Mesendoderm (in vitro differentiated cells): ENCODE measurements at regions not wholly inside any gene's neighbourhood (a gene's known extent, or its start where the extent isn't known, plus 50 kb on each side); places are given as distances from the start of the nearest gene placed in this dataset.

Experiments used
- DNase-seq: peaks from one replicate; pipeline ENCODE4 v3.0.0; 2013
- H2AK5ac ChIP-seq: 2 replicates; pipeline ENCODE4 v1.6.1; 2013; ENCODE audit warnings: low read length, inconsistent platforms
- H2BK120ac ChIP-seq: 2 replicates; pipeline ENCODE4 v1.6.1; 2013; ENCODE audit warnings: low read depth, mild to moderate bottlenecking, low read length, moderate library complexity, mixed read lengths
- H2BK15ac ChIP-seq: replicated peaks from 2 replicates; pipeline ENCODE4 v1.6.1; 2013; ENCODE audit warnings: low read depth, mild to moderate bottlenecking, moderate library complexity
- H2BK5ac ChIP-seq: 2 replicates; pipeline ENCODE4 v1.6.1; 2013; ENCODE audit warnings: low read length, inconsistent platforms
- H3K18ac ChIP-seq: 2 replicates; pipeline ENCODE4 v1.6.1; 2013; ENCODE audit warnings: mild to moderate bottlenecking, low read length, mixed read lengths
- H3K23ac ChIP-seq: one replicate; pipeline ENCODE4 v1.6.1; 2013; ENCODE audit warnings: low read length
- H3K27ac ChIP-seq: 2 replicates; pipeline ENCODE4 v1.5.1; 2013; ENCODE audit warnings: low read depth, mild to moderate bottlenecking, inconsistent platforms, low read length, moderate library complexity
- H3K27me3 ChIP-seq: 2 replicates; pipeline ENCODE4 v1.6.1; 2013; ENCODE audit warnings: low read length, control low read depth, mild to moderate bottlenecking, inconsistent platforms; ENCODE audit not compliant: insufficient read depth, poor library complexity
- H3K36me3 ChIP-seq: 2 replicates; pipeline ENCODE4 v1.6.1; 2013; ENCODE audit warnings: low read length, inconsistent platforms; ENCODE audit not compliant: control insufficient read depth, insufficient read depth
- H3K4ac ChIP-seq: one replicate; pipeline ENCODE4 v1.6.1; 2013; ENCODE audit warnings: low read depth, mild to moderate bottlenecking, low read length, moderate library complexity
- H3K4me1 ChIP-seq: 2 replicates; pipeline ENCODE4 v1.6.1; 2013; ENCODE audit warnings: low read depth, low read length, inconsistent platforms; ENCODE audit not compliant: control insufficient read depth
- H3K4me2 ChIP-seq: 2 replicates; pipeline ENCODE4 v1.6.1; 2013; ENCODE audit warnings: low read length
- H3K4me3 ChIP-seq: 2 replicates; pipeline ENCODE4 v1.5.1; 2013; ENCODE audit warnings: mild to moderate bottlenecking, low read length
- H3K56ac ChIP-seq: one replicate; pipeline ENCODE4 v1.6.1; 2013; ENCODE audit warnings: low read length
- H3K79me1 ChIP-seq: 2 replicates; pipeline ENCODE4 v1.6.1; 2013; ENCODE audit warnings: low read length, inconsistent platforms
- H3K79me2 ChIP-seq: 2 replicates; pipeline ENCODE4 v1.6.1; 2013; ENCODE audit warnings: mild to moderate bottlenecking, low read length; ENCODE audit not compliant: control insufficient read depth, insufficient read depth
- H3K9ac ChIP-seq: 2 replicates; pipeline ENCODE4 v1.6.1; 2013; ENCODE audit warnings: low read length, inconsistent platforms
- H4K5ac ChIP-seq: one replicate; pipeline ENCODE4 v1.6.1; 2013; ENCODE audit warnings: low read length
- H4K8ac ChIP-seq: one replicate; pipeline ENCODE4 v1.6.1; 2013; ENCODE audit warnings: low read depth, mild to moderate bottlenecking, control low read depth, low read length, moderate library complexity
- WGBS: extraction: QIAGEN DNeasy Blood & Tissue Kit; methylation state at CpG from one replicate; pipeline ENCODE4 v1.1.7; 2013; ENCODE audit warnings: low lambda C conversion rate, missing lambda C conversion rate; ENCODE audit not compliant: insufficient coverage; ENCODE audit errors: extremely low coverage; 5-methylcytosine and 5-hydroxymethylcytosine counted together

GRCh38 chr9:82920154-82920553, 142.8 kb downstream of the RASEF start:
- Histone ChIP-seq H3K4me1 (peaks cover 9% of the 10 kb centered on the region), H4K5ac (no peak overlapping the region), H3K4me2 (no peak overlapping the region), H3K79me2 (no peaks in the 10 kb centered on the region), H3K18ac (no peak overlapping the region), H2BK120ac (no peak overlapping the region), H3K27me3 (no peaks in the 10 kb centered on the region), H3K79me1 (no peaks in the 10 kb centered on the region), H3K36me3 (no peaks in the 10 kb centered on the region), H2BK15ac (no peak overlapping the region), H2BK5ac (no peak overlapping the region), H2AK5ac (no peak overlapping the region), H3K27ac (no peak overlapping the region), H3K9ac (no peak overlapping the region), H4K8ac (no peak overlapping the region), H3K4me3 (no peak overlapping the region), H3K56ac (no peak overlapping the region), H3K23ac (no peak overlapping the region), H3K4ac (no peak overlapping the region)
- no CpG with 5 or more reads among the region's 2 CpGs for WGBS
- DNase-seq: no peak

GRCh38 chr9:82922686-82923085, 140.3 kb downstream of the RASEF start:
- Histone ChIP-seq H2AK5ac (no peak overlapping the region), H4K5ac (no peak overlapping the region), H3K36me3 (no peaks in the 10 kb centered on the region), H2BK5ac (no peak overlapping the region), H3K23ac (no peak overlapping the region), H3K4me1 (peaks cover 9% of the 10 kb centered on the region), H3K18ac (no peak overlapping the region), H3K79me2 (no peaks in the 10 kb centered on the region), H2BK15ac (no peak overlapping the region), H4K8ac (no peak overlapping the region), H3K4me3 (no peak overlapping the region), H3K4me2 (no peak overlapping the region), H3K4ac (no peak overlapping the region), H3K27me3 (no peaks in the 10 kb centered on the region), H3K56ac (no peak overlapping the region), H3K9ac (no peak overlapping the region), H3K79me1 (no peaks in the 10 kb centered on the region), H3K27ac (no peak overlapping the region), H2BK120ac (no peak overlapping the region)
- 100% methylated on average over 3 of the region's 10 CpGs for WGBS
- no peak for DNase-seq

- Histone ChIP-seq H3K4ac (no peak overlapping the region), H3K18ac (no peak overlapping the region), H3K23ac (no peak overlapping the region), H3K4me1 (peaks cover 9% of the 10 kb centered on the region), H3K9ac (no peak overlapping the region), H2BK5ac (no peak overlapping the region), H3K27ac (no peak overlapping the region), H3K4me3 (no peak overlapping the region), H3K4me2 (no peak overlapping the region), H2AK5ac (no peak overlapping the region), H3K27me3 (no peaks in the 10 kb centered on the region), H3K36me3 (no peaks in the 10 kb centered on the region), H2BK15ac (no peak overlapping the region), H3K79me2 (no peaks in the 10 kb centered on the region), H4K5ac (no peak overlapping the region), H3K56ac (no peak overlapping the region), H2BK120ac (no peak overlapping the region), H3K79me1 (no peaks in the 10 kb centered on the region), H4K8ac (no peak overlapping the region)
- no peak for DNase-seq
- WGBS: no CpG with 5 or more reads among the region's 13 CpGs
Measured at GRCh38 chr9:82923092-82923911, 139.6 kb downstream of the RASEF start.

GRCh38 chr9:82923912-82924605, 138.9 kb downstream of the RASEF start:
- Histone ChIP-seq H2BK15ac (no peak overlapping the region), H2BK120ac (no peak overlapping the region), H4K5ac (no peak overlapping the region), H3K27me3 (no peaks in the 10 kb centered on the region), H3K18ac (no peak overlapping the region), H2AK5ac (no peak overlapping the region), H3K79me2 (no peaks in the 10 kb centered on the region), H3K36me3 (no peaks in the 10 kb centered on the region), H3K56ac (no peak overlapping the region), H3K79me1 (no peaks in the 10 kb centered on the region), H4K8ac (no peak overlapping the region), H3K4me3 (no peak overlapping the region), H2BK5ac (no peak overlapping the region), H3K23ac (no peak overlapping the region), H3K4ac (no peak overlapping the region), H3K27ac (no peak overlapping the region), H3K9ac (no peak overlapping the region), H3K4me2 (no peak overlapping the region), H3K4me1 (peaks cover 9% of the 10 kb centered on the region)
- no peak for DNase-seq
- no CpG with 5 or more reads among the region's 8 CpGs for WGBS
